ENCODE measurements at regions not wholly inside any gene's neighbourhood (a gene's known extent, or its start where the extent isn't known, plus 50 kb on each side); places are given as distances from the start of the nearest gene placed in this dataset.

GRCh38 chr5:2629045-2629444, 122.4 kb downstream of the IRX2 start:
- Histone ChIP-seq H3K9ac (replicated peaks; ENCODE audit: extremely low read depth, insufficient read depth, low read length) (no peak overlapping the region), H3K27ac (ENCODE audit: insufficient read depth, low read depth, low read length) (no peak overlapping the region), H3K27me3 (ENCODE audit: control insufficient read depth in 2 of 2, insufficient read depth in 2 of 2, low read length in 2 of 2) (no peaks in the 10 kb centered on the region), H3K9me1 (replicated peaks; ENCODE audit: control insufficient read depth, extremely low read depth, insufficient read depth, low read length) (no peaks in the 10 kb centered on the region), H2AFZ (ENCODE audit: low read depth, low read length) (no peak overlapping the region), H3K36me3 (ENCODE audit: control insufficient read depth in 2 of 2, extremely low read depth in 1 of 2, insufficient read depth in 2 of 2, low read length in 2 of 2) (no peaks in the 10 kb centered on the region), H3K9me3 (replicated peaks; ENCODE audit: control insufficient read depth, insufficient read depth, low read length) (peaks cover 4% of the 10 kb centered on the region), H3K79me2 (ENCODE audit: control insufficient read depth, insufficient read depth, low read length) (no peaks in the 10 kb centered on the region), H3K4me2 (ENCODE audit: insufficient read depth, low read length) (no peak overlapping the region), H4K20me1 (replicated peaks; ENCODE audit: control insufficient read depth, extremely low read depth, insufficient read depth, low read length) (no peaks in the 10 kb centered on the region), H3K4me1 (ENCODE audit: control insufficient read depth, extremely low read depth, insufficient read depth, low read length) (no peaks in the 10 kb centered on the region), H3K4me3 (replicated peaks in 1 of 3; ENCODE audit: insufficient read depth in 1 of 3, low read depth in 1 of 3, low read length in 3 of 3) (no peak overlapping the region)
- POLR2A ChIA-PET: no interaction called here
- CTCF ChIA-PET: no interaction called here
- FAIRE-seq (no peak), DNase-seq (ENCODE audit: low read depth, low spot score) (no peak)
- intact Hi-C loops (cut with micrococcal nuclease) (no loop called here), dilution Hi-C loops (cut with MboI; ENCODE audit: extremely low pct_ligation_motif_present, low sequenced_read_pairs) (no loop called here)
- TF ChIP-seq FOS (IDR thresholded peaks at IDR 0.05; ENCODE audit: borderline replicate concordance, insufficient read depth, low read length): no peak
- no peak for TF ChIP-seq MAX (IDR thresholded peaks at IDR 0.05; ENCODE audit: insufficient read depth, insufficient read length)
- no TSS peak for BruUV-seq (replicated peaks)

- dilution Hi-C loops (cut with MboI; ENCODE audit: extremely low pct_ligation_motif_present, low sequenced_read_pairs) (no loop called here), intact Hi-C loops (cut with micrococcal nuclease) (no loop called here)
- no peaks in the 10 kb centered on the region for H3K9me1 ChIP-seq (replicated peaks; ENCODE audit: control insufficient read depth, extremely low read depth, insufficient read depth, low read length)
- H3K36me3 ChIP-seq (ENCODE audit: control insufficient read depth in 2 of 2, extremely low read depth in 1 of 2, insufficient read depth in 2 of 2, low read length in 2 of 2): no peaks in the 10 kb centered on the region
- no peaks in the 10 kb centered on the region for H4K20me1 ChIP-seq (replicated peaks; ENCODE audit: control insufficient read depth, extremely low read depth, insufficient read depth, low read length)
- no peak overlapping the region for H3K4me2 ChIP-seq (ENCODE audit: insufficient read depth, low read length)
- no peaks in the 10 kb centered on the region for H3K79me2 ChIP-seq (ENCODE audit: control insufficient read depth, insufficient read depth, low read length)
- FAIRE-seq (no peak), DNase-seq (ENCODE audit: low read depth, low spot score) (no peak)
- no peak overlapping the region for H3K27ac ChIP-seq (ENCODE audit: insufficient read depth, low read depth, low read length)
- H3K4me1 ChIP-seq (ENCODE audit: control insufficient read depth, extremely low read depth, insufficient read depth, low read length): no peaks in the 10 kb centered on the region
- no TSS peak for BruUV-seq (replicated peaks)
- H3K9me3 ChIP-seq (replicated peaks; ENCODE audit: control insufficient read depth, insufficient read depth, low read length): peaks cover 6% of the 10 kb centered on the region
- H3K4me3 ChIP-seq (replicated peaks in 1 of 3; ENCODE audit: insufficient read depth in 1 of 3, low read depth in 1 of 3, low read length in 3 of 3): no peak overlapping the region
- CTCF ChIA-PET: no interaction called here
- H3K27me3 ChIP-seq (ENCODE audit: control insufficient read depth in 2 of 2, insufficient read depth in 2 of 2, low read length in 2 of 2): no peaks in the 10 kb centered on the region
- H2AFZ ChIP-seq (ENCODE audit: low read depth, low read length): no peak overlapping the region
- no peak for TF ChIP-seq JUN (IDR thresholded peaks at IDR 0.05; ENCODE audit: borderline replicate concordance, insufficient read depth, insufficient read length, low read depth)
- no peak for TF ChIP-seq POLR2A (IDR thresholded peaks at IDR 0.05; ENCODE audit: low read depth, low read length)
- no peak for TF ChIP-seq POLR2AphosphoS5 (IDR thresholded peaks at IDR 0.05; ENCODE audit: insufficient read depth, low read depth, low read length)
- no peak for TF ChIP-seq MAX (IDR thresholded peaks at IDR 0.05; ENCODE audit: insufficient read depth, insufficient read length)
- TF ChIP-seq EZH2 (IDR thresholded peaks at IDR 0.05; ENCODE audit: borderline replicate concordance, low read depth, low read length, severe bottlenecking): no peak
- TF ChIP-seq CTCF (IDR thresholded peaks at IDR 0.05; ENCODE audit: extremely low read depth in 1 of 2, insufficient read depth in 1 of 2, low read depth in 1 of 2, low read length in 2 of 2): no peak
- TF ChIP-seq GATA2 (IDR thresholded peaks at IDR 0.05; ENCODE audit: insufficient read depth, insufficient read length, low read depth, low read length): no peak
- TF ChIP-seq MYC (IDR thresholded peaks at IDR 0.05; ENCODE audit: low read depth, low read length): no peak
- no peak for TF ChIP-seq FOS (IDR thresholded peaks at IDR 0.05; ENCODE audit: borderline replicate concordance, insufficient read depth, low read length)
- POLR2A ChIA-PET: no interaction called here
- no peak overlapping the region for H3K9ac ChIP-seq (replicated peaks; ENCODE audit: extremely low read depth, insufficient read depth, low read length)
Measured at GRCh38 chr5:2627867-2628266, 123.6 kb downstream of the IRX2 start.

All from endothelial cell of umbilical vein (primary cell).